GM03348 (cell line): ENCODE measurements at regions not wholly inside any gene's neighbourhood (a gene's known extent, or its start where the extent isn't known, plus 50 kb on each side); places are given as distances from the start of the nearest gene placed in this dataset.
"Not testable (repeated sequence)": the region's sequence is repeated elsewhere in the genome, so short reads cannot be mapped to it uniquely, and the experiment has no call there.

Experiments
- DNase-seq: peaks from one replicate; pipeline ENCODE4 v3.0.0; 2012; ENCODE audit warnings: low spot score

GRCh38 chr17:34089042-34089441, 166.0 kb upstream of the CCL2 start:
- not testable (repeated sequence) for DNase-seq

- DNase-seq: no peak
Measured at GRCh38 chr17:34090593-34090992, 164.5 kb upstream of the CCL2 start.

GRCh38 chr17:34091975-34092374, 163.1 kb upstream of the CCL2 start:
- no peak for DNase-seq

DNA sequence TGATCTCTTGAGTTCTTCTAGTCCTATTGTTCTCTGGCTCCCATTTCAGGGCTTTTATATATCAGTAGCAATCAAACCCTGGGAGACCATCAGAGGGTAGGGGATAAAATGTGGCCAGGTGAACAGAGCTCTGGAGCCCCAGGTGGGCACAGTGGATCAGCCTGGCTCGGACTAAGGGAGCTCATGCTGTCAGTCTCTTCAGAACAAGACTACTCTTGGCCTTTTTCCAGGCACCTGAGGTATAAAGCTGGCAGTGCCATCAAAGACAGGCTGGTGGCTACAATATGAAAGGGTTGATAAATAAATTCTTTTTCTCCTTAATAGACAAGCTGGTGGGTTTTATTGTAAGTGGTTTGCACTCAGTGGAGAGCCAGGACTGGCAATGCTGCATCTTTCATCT, 160.0 kb upstream of the CCL2 start:
- no peak for DNase-seq

- no peak for DNase-seq
Measured at GRCh38 chr17:34098699-34099098, 156.4 kb upstream of the CCL2 start.

- no peak for DNase-seq
Measured at GRCh38 chr17:34099859-34100515, 155.1 kb upstream of the CCL2 start.

DNA sequence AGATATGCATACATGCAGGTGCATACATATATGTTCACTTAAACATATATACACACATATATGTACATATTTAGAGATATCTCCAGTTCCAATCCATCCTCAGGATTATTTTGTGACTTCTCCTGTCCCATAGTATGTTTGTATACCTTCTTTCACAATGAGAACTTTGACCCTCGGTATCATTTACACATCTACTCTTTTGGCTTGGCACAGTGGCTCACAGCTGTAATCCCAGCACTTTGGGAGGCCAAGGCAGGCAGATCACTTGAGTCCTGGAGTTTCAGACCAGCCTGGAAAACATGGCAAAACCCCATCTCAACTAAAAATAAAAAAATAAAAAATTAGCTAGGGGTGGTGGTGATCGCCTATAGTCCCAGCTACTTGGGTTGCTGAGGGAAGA, 148.1 kb upstream of the CCL2 start:
- DNase-seq: no peak

DNA sequence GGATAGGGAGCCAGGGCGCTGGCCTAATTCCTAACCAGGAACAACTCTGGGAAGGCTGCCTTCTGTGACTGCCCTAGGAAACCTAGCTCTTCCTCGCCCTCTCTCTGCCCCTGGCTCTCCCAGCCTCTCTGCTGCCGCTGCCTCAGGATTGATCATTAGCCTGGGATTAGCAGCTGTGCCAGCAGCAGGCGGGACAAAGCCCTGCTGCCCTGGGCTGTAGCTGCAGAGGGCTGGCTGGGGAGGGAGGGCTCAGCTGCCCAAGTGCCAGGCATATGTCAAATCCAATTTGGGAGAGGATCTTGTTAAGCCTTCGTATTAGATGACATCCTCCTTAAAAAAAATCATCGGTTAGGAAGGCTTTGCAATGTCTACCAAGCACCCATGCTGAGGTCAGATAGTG, 144.8 kb upstream of the CCL2 start:
- no peak for DNase-seq

GRCh38 chr17:34113089-34113488, 142.0 kb upstream of the CCL2 start:
- no peak for DNase-seq

GRCh38 chr17:34114174-34114573, 140.9 kb upstream of the CCL2 start:
- DNase-seq: no peak

DNA sequence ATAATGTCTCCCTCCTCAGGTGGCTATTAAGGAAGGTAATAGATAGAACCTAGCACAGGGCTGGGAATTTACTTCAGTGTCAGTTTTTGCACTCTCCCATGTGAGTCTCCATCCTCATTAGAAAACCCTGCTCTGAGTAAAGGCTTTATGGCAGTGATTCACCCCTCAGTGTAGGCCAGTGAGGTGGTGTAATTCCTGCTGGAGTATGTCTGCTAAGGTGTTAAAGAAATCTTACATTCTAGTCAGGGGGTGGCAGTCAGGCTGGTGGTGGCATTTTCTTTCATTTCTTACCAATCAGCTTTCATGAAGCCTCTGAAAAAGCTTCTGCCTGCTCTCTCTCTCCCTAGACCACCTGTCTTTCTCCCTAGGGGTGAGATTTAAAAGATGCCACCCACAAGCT, 138.8 kb upstream of the CCL2 start:
- no peak for DNase-seq

DNA sequence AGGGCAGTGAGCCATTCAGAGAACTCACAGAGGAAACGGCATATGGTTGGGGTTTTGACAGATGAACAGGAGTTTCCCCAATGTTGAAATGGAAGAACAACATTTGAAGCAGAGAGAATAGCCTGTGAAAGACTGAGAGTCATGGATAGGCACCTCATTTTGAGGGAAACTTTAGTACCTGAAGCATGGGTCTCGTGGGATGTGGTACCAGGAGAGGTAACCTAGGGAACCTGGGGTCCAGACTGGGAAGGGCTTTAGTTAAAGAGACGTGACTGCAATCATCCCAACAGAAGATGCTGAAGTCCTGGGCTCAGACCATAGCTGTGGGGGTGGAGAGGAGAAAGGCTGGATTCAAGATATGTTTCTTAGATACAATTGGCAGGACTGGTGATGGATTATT, 137.8 kb upstream of the CCL2 start:
- no peak for DNase-seq

DNA sequence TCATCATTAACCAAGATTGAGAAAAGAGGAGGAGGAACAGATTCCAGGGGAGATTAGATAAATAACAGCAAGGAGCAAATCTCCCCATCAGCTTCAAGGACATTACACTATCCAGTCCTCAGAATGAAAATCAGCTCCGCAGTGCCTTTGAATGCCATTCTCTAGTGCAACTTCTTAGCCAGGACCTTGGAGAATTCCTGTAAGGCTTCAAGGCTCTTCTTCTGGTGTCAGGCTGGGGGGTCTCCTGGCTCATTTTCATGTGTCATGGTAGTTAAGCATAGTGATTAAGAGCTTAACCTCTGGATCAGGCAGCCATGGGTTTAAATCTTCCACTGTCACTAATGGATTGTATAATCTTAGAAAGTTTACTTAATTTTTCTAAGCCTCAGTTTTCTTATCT, 137.3 kb upstream of the CCL2 start:
- no peak for DNase-seq

DNA sequence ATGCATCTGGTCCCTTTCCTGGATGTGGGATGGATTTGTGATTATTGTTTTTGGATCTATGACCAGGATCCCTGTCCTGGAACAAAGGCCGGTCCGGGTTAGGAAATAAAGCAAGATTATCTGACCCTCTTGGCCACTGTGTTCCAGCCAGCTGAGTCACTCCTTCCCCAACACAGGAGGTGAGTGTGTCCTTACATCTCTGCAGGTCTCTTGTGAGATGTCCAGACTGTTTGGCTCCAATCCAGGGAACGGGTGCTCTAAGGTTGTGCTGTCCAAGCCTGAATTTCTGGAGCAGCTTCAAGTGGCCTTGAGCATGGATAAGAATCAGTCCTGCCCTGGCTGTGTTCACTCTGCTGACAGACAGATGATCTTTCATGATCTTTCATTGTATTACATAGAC, 136.5 kb upstream of the CCL2 start:
- DNase-seq: no peak

GRCh38 chr17:34121311-34121710, 133.8 kb upstream of the CCL2 start:
- DNase-seq: no peak

DNA sequence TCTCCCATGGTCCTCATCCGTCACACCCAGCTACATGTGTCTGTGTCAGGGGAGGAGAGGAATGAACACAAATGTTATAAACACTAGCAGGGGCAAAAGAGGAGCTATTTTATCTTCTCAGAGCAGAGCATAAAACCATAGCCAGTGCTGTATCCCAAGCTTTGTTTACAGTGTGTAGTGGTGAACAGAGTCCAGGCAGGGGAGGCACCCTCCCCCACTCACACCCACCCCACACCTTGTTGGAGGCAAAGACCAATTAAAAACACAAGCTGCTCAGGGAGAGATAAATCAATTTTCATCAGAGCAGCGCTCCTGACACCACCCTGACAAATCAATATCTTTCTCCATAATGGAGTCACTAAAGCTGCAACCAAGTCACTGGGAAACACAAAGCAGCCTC, 132.6 kb upstream of the CCL2 start:
- DNase-seq: no peak

DNA sequence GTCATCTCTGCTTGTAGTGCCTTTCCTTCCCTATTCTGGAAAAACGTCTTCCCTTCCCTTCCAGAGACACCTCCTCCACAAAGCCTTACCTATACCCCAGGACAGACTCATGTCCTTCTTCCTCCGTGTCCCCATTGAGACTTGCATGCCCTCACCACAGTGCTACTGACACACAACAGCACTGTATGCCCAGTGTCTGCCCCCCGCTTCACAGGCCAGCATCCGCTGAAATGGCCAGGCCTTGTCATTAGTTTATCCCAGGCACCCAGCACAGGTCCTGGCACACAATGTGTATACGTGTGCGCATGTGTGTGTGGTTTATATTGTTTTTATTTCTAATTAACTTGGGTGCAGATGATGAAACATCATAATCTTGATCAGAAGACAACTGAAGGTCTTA, 130.1 kb upstream of the CCL2 start:
- no peak for DNase-seq

DNA sequence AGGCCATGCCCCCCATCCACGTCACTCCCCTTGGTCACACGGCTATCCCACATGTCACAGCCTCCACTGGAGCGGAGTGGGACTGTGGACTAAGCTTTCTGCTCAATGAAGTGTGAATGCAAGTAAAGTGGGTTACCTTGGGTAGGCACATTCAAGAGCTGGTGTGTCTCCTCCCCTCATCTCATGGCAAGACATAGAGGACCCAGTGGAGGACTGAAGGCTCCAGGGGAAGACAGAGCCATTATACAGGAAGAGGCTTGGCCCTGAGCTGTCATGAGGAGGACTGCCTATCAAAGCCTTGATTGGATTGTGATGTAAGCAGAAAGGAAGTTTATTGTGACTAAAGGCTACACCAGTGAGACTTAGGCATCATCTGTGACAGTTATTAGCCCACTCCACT, 129.2 kb upstream of the CCL2 start:
- DNase-seq: no peak

GRCh38 chr17:34126496-34126895, 128.6 kb upstream of the CCL2 start:
- DNase-seq: no peak

DNA sequence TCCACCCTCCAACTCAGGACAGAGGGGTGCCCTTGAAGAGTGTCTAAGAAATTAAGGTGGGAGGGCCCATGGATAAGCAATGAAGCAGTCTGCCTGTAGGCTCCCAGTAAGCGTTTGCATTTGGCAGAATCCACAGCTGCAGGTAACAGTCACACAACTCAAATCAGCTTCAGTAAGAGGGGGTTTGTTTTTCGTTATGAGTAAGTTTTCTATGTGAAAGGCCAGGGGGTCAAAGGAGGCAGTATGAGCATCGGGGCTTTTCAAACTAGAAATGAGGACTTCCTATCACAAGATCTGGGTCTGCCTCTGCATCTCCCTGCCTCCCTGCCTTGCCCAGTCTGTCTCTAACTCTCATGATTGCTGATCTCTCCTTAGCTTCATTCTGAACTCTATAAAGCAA, 128.1 kb upstream of the CCL2 start:
- no peak for DNase-seq

DNA sequence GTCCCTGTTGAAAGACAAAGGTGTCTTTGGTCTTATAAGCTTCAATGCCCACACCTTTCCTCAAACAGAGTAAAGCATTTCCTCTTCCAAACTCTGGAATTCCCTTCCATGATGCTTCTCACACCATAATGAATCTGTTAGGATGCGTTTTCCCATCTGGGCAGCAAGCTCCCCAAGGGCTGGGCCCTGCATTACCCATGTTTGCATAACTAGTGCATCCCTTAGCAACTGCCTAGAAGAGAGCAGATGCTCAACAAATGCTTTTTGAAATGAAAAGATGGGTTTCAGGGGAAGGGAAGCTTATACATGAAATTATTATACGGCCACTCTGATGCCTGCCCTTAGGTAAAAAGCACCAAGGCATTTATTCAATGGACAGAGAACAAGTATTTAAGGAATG, 124.5 kb upstream of the CCL2 start:
- no peak for DNase-seq

DNA sequence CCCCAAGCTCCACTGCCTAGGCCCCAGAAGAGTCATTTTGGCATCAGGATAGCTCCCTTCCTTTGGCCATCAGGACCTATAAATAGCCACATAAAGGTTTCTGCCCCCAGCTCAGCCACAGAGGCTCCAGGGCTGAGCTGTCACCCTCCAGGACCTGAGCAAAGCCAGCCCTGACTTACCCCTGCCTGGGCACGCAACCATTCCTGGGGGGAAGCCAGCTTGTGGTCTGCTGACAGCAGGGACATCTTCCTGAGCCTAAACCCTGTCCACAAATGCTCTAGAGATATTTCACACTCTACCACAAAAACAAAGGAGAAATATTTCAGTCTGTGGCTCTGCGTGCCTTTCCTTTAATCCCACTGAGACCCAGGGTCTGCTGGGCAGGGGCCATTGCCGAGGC, 123.7 kb upstream of the CCL2 start:
- no peak for DNase-seq

DNA sequence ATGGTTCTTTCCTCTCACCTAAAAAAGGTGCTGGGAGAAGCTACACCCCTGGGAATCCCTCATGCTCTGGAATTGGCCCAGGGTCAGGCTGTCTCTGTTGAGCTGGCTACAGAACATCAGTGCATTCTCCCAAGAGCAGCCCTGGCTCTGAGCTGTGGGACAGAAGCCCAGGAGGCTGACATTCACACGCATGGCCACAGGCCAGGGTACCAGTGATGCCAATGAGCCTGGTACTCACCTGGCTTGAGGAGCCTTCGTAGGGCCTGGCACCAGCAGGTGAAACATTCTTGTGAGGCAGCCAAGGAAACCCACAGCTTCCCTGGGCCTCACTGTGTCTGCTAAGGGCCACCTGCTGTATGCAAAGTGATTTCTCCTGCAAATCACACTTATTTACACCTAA, 121.7 kb upstream of the CCL2 start:
- no peak for DNase-seq

GRCh38 chr17:34135841-34136240, 119.2 kb upstream of the CCL2 start:
- no peak for DNase-seq

DNA sequence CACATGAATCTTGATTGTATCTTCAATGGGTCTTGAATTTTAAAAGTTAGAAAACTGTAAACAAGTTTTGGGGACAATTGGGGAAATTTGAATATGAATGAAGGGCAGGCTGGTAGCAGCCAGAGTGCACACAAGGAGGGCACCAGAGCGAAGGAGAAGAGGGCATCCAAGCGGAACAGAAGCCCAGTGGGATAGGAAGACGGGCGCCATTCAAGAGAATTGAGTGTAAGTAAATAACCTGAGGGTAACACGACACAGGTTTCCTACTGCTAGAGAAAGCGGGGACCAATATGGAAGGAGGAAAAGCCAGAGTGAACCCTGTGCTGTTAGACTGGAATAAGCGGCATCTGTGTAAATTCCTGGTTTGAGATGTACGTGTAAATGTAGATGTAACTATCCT, 115.1 kb upstream of the CCL2 start:
- DNase-seq: no peak
